HepG2 (cell line): ENCODE measurements at regions not wholly inside any gene's neighbourhood (a gene's known extent, or its start where the extent isn't known, plus 50 kb on each side); places are given as distances from the start of the nearest gene placed in this dataset.

Experiments used
- ATAD3A ChIP-seq: sonication (generic); formaldehyde crosslinking; IDR thresholded peaks from 2 replicates; pipeline ENCODE4 v1.4.0; 2020; ENCODE audit warnings: missing genetic modification reagents
- EHMT2 ChIP-seq: fragments of 200-600 bp; sonication (generic); IDR thresholded peaks from 2 replicates; pipeline ENCODE4 v1.7.0; 2017; ENCODE audit warnings: antibody characterized with exemption, low read depth, low read length, borderline replicate concordance
- FOXC1 ChIP-seq: sonication (generic); formaldehyde crosslinking; IDR thresholded peaks from 2 replicates; pipeline ENCODE4 v1.8.0; 2022; ENCODE audit warnings: mild to moderate bottlenecking, missing genetic modification reagents, borderline replicate concordance
- GRHL1 ChIP-seq: sonication (generic); formaldehyde crosslinking; conservative IDR thresholded peaks from 2 replicates; pipeline ENCODE4 v1.8.0; 2022; ENCODE audit warnings: missing genetic modification reagents
- HOXD1 ChIP-seq: sonication (generic); formaldehyde crosslinking; IDR thresholded peaks from 2 replicates; pipeline ENCODE4 v1.5.0; 2020; ENCODE audit warnings: missing genetic modification reagents
- KMT2B ChIP-seq: IDR thresholded peaks from 2 replicates; pipeline ENCODE4 v1.6.1; 2016; ENCODE audit warnings: missing genetic modification reagents, missing compliant biosample characterization
- RARG ChIP-seq: sonication (generic); formaldehyde crosslinking; IDR thresholded peaks from 2 replicates; pipeline ENCODE4 v1.4.0; 2020; ENCODE audit warnings: low read depth, mild to moderate bottlenecking, missing genetic modification reagents
- TFDP2 ChIP-seq: sonication (generic); formaldehyde crosslinking; IDR thresholded peaks from 2 replicates; pipeline ENCODE4 v1.4.0; 2020; ENCODE audit warnings: missing genetic modification reagents
- THAP7 ChIP-seq: sonication (generic); formaldehyde crosslinking; IDR thresholded peaks from 2 replicates; pipeline ENCODE4 v1.8.1; 2023; ENCODE audit warnings: mild to moderate bottlenecking, missing genetic modification reagents
- THAP9 ChIP-seq: sonication (generic); formaldehyde crosslinking; IDR thresholded peaks from 2 replicates; pipeline ENCODE4; 2020; ENCODE audit warnings: missing genetic modification reagents, mild to moderate bottlenecking, borderline replicate concordance
- TOPORS ChIP-seq: sonication (generic); formaldehyde crosslinking; IDR thresholded peaks from 2 replicates; pipeline ENCODE4 v1.8.0; 2023; ENCODE audit warnings: mild to moderate bottlenecking, missing genetic modification reagents
- ZNF350 ChIP-seq: sonication (generic); formaldehyde crosslinking; IDR thresholded peaks from 2 replicates; pipeline ENCODE4 v1.4.0; 2020; ENCODE audit warnings: mild to moderate bottlenecking, low read depth, missing genetic modification reagents, borderline replicate concordance
- ZNF446 ChIP-seq: sonication (generic); formaldehyde crosslinking; IDR thresholded peaks from 2 replicates; pipeline ENCODE4 v1.5.0; 2020; ENCODE audit warnings: mild to moderate bottlenecking, missing genetic modification reagents
- ZNF569 ChIP-seq: sonication (generic); formaldehyde crosslinking; IDR thresholded peaks from 2 replicates; pipeline ENCODE4 v1.5.0; 2020; ENCODE audit warnings: mild to moderate bottlenecking, missing genetic modification reagents, moderate library complexity, borderline replicate concordance
- ZNF572 ChIP-seq: sonication (generic); formaldehyde crosslinking; IDR thresholded peaks from 2 replicates; pipeline ENCODE4 v1.5.1; 2020; ENCODE audit warnings: mild to moderate bottlenecking, missing genetic modification reagents
- ZNF687 ChIP-seq: sonication (generic); formaldehyde crosslinking; IDR thresholded peaks from 2 replicates; pipeline ENCODE4 v1.5.1; 2020; ENCODE audit warnings: mild to moderate bottlenecking, missing genetic modification reagents, moderate library complexity
- ZNF737 ChIP-seq: sonication (generic); formaldehyde crosslinking; IDR thresholded peaks from 2 replicates; pipeline ENCODE4 v1.5.0; 2020; ENCODE audit warnings: missing genetic modification reagents, mild to moderate bottlenecking, borderline replicate concordance
- ZNF839 ChIP-seq: sonication (generic); formaldehyde crosslinking; IDR thresholded peaks from 2 replicates; pipeline ENCODE4 v1.4.0; 2020; ENCODE audit warnings: missing genetic modification reagents, mild to moderate bottlenecking, borderline replicate concordance

GRCh38 chr2:8159211-8159965, 522.5 kb upstream of the ID2 start (continued):
- no peak for TF ChIP-seq THAP7 (CRISPR knock-in tag)
- TF ChIP-seq TFDP2 (CRISPR knock-in tag) = no peak
- TF ChIP-seq GRHL1 (CRISPR knock-in tag) = no peak
- TF ChIP-seq RARG (CRISPR knock-in tag) = no peak
- TF ChIP-seq ZNF569 (CRISPR knock-in tag) = no peak
- peak; percentile 53; the same call in 1 of the 2 replicates for TF ChIP-seq THAP9 (CRISPR knock-in tag)
- no peak for TF ChIP-seq KMT2B (CRISPR knock-in tag)
- 0 out of 2 replicates have a peak, but pooled peaks have one; percentile 34 for TF ChIP-seq ZNF350 (CRISPR knock-in tag)
- no peak for TF ChIP-seq ATAD3A
- peak; percentile 46; the same call in 1 of the 2 replicates for TF ChIP-seq ZNF572 (CRISPR knock-in tag)
- TF ChIP-seq ZNF446 (CRISPR knock-in tag) = no peak
- TF ChIP-seq HOXD1 = no peak
- TF ChIP-seq TOPORS (CRISPR knock-in tag) = no peak
- TF ChIP-seq ZNF687 = peak; percentile 41
- no peak for TF ChIP-seq FOXC1
- 0 out of 2 replicates have a peak, but pooled peaks have one; percentile 28 for TF ChIP-seq ZNF839 (CRISPR knock-in tag)
- TF ChIP-seq EHMT2 = 0 out of 2 replicates have a peak, but pooled peaks have one; percentile 2
- no peak for TF ChIP-seq ZNF737 (CRISPR knock-in tag)
